OCI-LY3 (cell line): ENCODE measurements at regions not wholly inside any gene's neighbourhood (a gene's known extent, or its start where the extent isn't known, plus 50 kb on each side); places are given as distances from the start of the nearest gene placed in this dataset.

ENCODE experiments used
- H2AFZ ChIP-seq: fragments of 200-600, 300-600 bp; shearing (Covaris generic); 2 replicates; pipeline ENCODE4 v1.6.0; 2014; ENCODE audit warnings: antibody characterized with exemption, low read depth, low read length
- H3K27ac ChIP-seq: fragments of 200-600, 300-600 bp; sonication (generic); 2 replicates; pipeline ENCODE4 v1.5.1; 2014; ENCODE audit warnings: mild to moderate bottlenecking, low read length, moderate library complexity, mixed read lengths
- H3K27me3 ChIP-seq: fragments of 200-600, 300-600 bp; sonication (generic); 2 replicates; pipeline ENCODE4 v1.6.1; 2014; ENCODE audit warnings: low read depth, low read length, mixed read lengths
- H3K36me3 ChIP-seq: fragments of 200-600, 300-600 bp; sonication (generic); replicated peaks from 2 replicates; pipeline ENCODE3; 2014; ENCODE audit warnings: low read depth, low read length, mixed read lengths
- H3K4me1 ChIP-seq: fragments of 300-600, 200-600 bp; sonication (generic); 2 replicates; pipeline ENCODE4 v1.6.1; 2014; ENCODE audit warnings: low read length, mixed read lengths
- H3K4me2 ChIP-seq: fragments of 200-600, 300-600 bp; sonication (generic); 2 replicates; pipeline ENCODE4 v1.6.1; 2014; ENCODE audit warnings: low read length, mixed read lengths
- H3K4me3 ChIP-seq: fragments of 300-600, 200-600 bp; sonication (generic); 2 replicates; pipeline ENCODE4 v1.5.1; 2014; ENCODE audit warnings: antibody characterized with exemption, mild to moderate bottlenecking, low read length, moderate library complexity
- H3K79me2 ChIP-seq: fragments of 300-600, 200-600 bp; shearing (Covaris generic); 2 replicates; pipeline ENCODE4 v1.6.1; 2014; ENCODE audit warnings: mild to moderate bottlenecking, low read length, mixed read lengths
- H3K9ac ChIP-seq: fragments of 300-600, 200-600 bp; shearing (Covaris generic); 2 replicates; pipeline ENCODE4 v1.6.0; 2014; ENCODE audit warnings: mild to moderate bottlenecking, low read length, moderate library complexity
- H3K9me3 ChIP-seq: fragments of 200-600, 300-600 bp; shearing (Covaris generic); 2 replicates; pipeline ENCODE4 v1.6.1; 2014; ENCODE audit warnings: low read length, mixed read lengths; ENCODE audit not compliant: insufficient read depth
- H4K20me1 ChIP-seq: fragments of 200-600, 300-600 bp; sonication (generic); 2 replicates; pipeline ENCODE4 v1.6.1; 2016; ENCODE audit warnings: low read length, mixed read lengths; ENCODE audit not compliant: insufficient read depth
- CTCF ChIP-seq: fragments of 200-600, 300-600 bp; sonication (generic); IDR thresholded peaks from 2 replicates; pipeline ENCODE4 v1.5.1; 2014; ENCODE audit warnings: antibody characterized with exemption, low read length, low read depth
- EZH2phosphoT487 ChIP-seq: fragments of 200-600 bp; shearing (Covaris generic); IDR thresholded peaks from 2 replicates; pipeline ENCODE4 v1.6.1; 2018; ENCODE audit warnings: antibody characterized with exemption, mixed run types, low read depth

GRCh38 chr12:19074700-19075099 is 54.8 kb upstream of the PLEKHA5 start:
- Histone ChIP-seq H3K36me3 (no peaks in the 10 kb centered on the region), H3K4me2 (no peak overlapping the region), H3K9ac (no peak overlapping the region), H3K79me2 (no peaks in the 10 kb centered on the region), H3K4me1 (no peaks in the 10 kb centered on the region), H4K20me1 (no peaks in the 10 kb centered on the region), H3K27me3 (no peaks in the 10 kb centered on the region), H3K4me3 (no peak overlapping the region), H3K9me3 (no peaks in the 10 kb centered on the region), H3K27ac (no peak overlapping the region), H2AFZ (no peak overlapping the region)
- TF ChIP-seq EZH2phosphoT487 (no peak), CTCF (no peak)

GRCh38 chr12:19075711-19076340 is 53.7 kb upstream of the PLEKHA5 start:
- Histone ChIP-seq H3K27ac (no peak overlapping the region), H3K36me3 (no peaks in the 10 kb centered on the region), H3K4me1 (peaks cover 3% of the 10 kb centered on the region), H3K4me2 (no peak overlapping the region), H4K20me1 (no peaks in the 10 kb centered on the region), H3K9ac (no peak overlapping the region), H3K79me2 (no peaks in the 10 kb centered on the region), H3K4me3 (no peak overlapping the region), H2AFZ (no peak overlapping the region), H3K9me3 (no peaks in the 10 kb centered on the region), H3K27me3 (no peaks in the 10 kb centered on the region)
- no peak for TF ChIP-seq EZH2phosphoT487
- TF ChIP-seq CTCF: no peak
